ENCODE measurements at regions not wholly inside any gene's neighbourhood (a gene's known extent, or its start where the extent isn't known, plus 50 kb on each side); places are given as distances from the start of the nearest gene placed in this dataset.

GRCh38 chr6:88378639-88379038, 212.5 kb upstream of the CNR1 start:
- intact Hi-C loops (cut with micrococcal nuclease; ENCODE audit: unreplicated experiment) (no loop called here), in situ Hi-C loops (cut with MboI) (no loop called here)
- Histone ChIP-seq H4K20me1 (ENCODE audit: control insufficient read depth, insufficient read depth) (no peaks in the 10 kb centered on the region), H2AFZ (ENCODE audit: control insufficient read depth, low read depth, low read length) (no peak overlapping the region), H3K27ac (ENCODE audit: control insufficient read depth, insufficient read depth) (no peak overlapping the region), H3K79me2 (ENCODE audit: control insufficient read depth, insufficient read depth, low read length) (no peaks in the 10 kb centered on the region), H3K4me1 (ENCODE audit: control insufficient read depth, insufficient read depth, low read length) (no peaks in the 10 kb centered on the region), H3K9me3 (replicated peaks; ENCODE audit: control insufficient read depth, insufficient read depth, low read length) (no peaks in the 10 kb centered on the region), H3K36me3 (ENCODE audit: control insufficient read depth in 2 of 2, insufficient read depth in 2 of 2, low read length in 1 of 2) (no peaks in the 10 kb centered on the region), H3K4me3 (no peak overlapping the region), H3K9ac (ENCODE audit: control insufficient read depth, insufficient read depth, low read length) (no peak overlapping the region), H3K27me3 (replicated peaks in 1 of 2; ENCODE audit: control insufficient read depth in 2 of 2, insufficient read depth in 2 of 2, low read length in 1 of 2) (no peaks in the 10 kb centered on the region), H3K4me2 (ENCODE audit: control insufficient read depth, insufficient read depth) (no peak overlapping the region)
- no TSS peak for BruUV-seq (replicated peaks)
- RAD21 ChIA-PET (ENCODE audit: unreplicated experiment) = no interaction called here
- ATAC-seq (no peak), DNase-seq (ENCODE audit: low read depth, low spot score) (no peak), FAIRE-seq (no peak)
- TF ChIP-seq ZNF384 (IDR thresholded peaks at IDR 0.05; ENCODE audit: borderline replicate concordance, low read depth, low read length) (peak; percentile 35; the same call in 1 of the 2 replicates), CHD2 (IDR thresholded peaks at IDR 0.05; ENCODE audit: borderline replicate concordance, low read depth, low read length) (no peak), IKZF2 (IDR thresholded peaks at IDR 0.05) (0 out of 4 replicates have a peak, but pooled peaks of 1 of the 2 experiments have one; percentile 13), RELB (IDR thresholded peaks at IDR 0.05; ENCODE audit: low read depth) (no peak), RAD21 (IDR thresholded peaks at IDR 0.05; ENCODE audit: insufficient read depth, low read depth, low read length) (0 out of 2 replicates have a peak, but pooled peaks have one; percentile 1), IKZF1 (conservative IDR thresholded peaks at IDR 0.05) (0 out of 2 replicates have a peak, but pooled peaks have one; percentile 13), BHLHE40 (IDR thresholded peaks at IDR 0.05; ENCODE audit: borderline replicate concordance in 1 of 2, low read depth in 2 of 2, low read length in 1 of 2) (peak in 1 of 2 experiments; percentile 7; a peak in 1 of 4 replicates)
- SMC1A ChIA-PET (ENCODE audit: uncharacterized antibody, unreplicated experiment) = interaction anchor here (0.7 to 1.6 kb wide), 4 partner anchors 73 to 446 kb away, joined by 3 to 6 read pairs (median 3); no protein-coding TSS in a partner anchor
- POLR2A ChIA-PET = no interaction called here
- CTCF ChIA-PET = interaction anchor here (0.8 kb wide), 1 partner anchor 492 kb away, joined by 3 read pairs; no protein-coding TSS in a partner anchor
- 51% methylated on average over 4 of the region's 4 CpGs for WGBS (ENCODE audit: insufficient coverage, insufficient replicate concordance, low lambda C conversion rate, missing lambda C conversion rate)
